CD14-positive monocyte (primary cell): ENCODE measurements at regions not wholly inside any gene's neighbourhood (a gene's known extent, or its start where the extent isn't known, plus 50 kb on each side); places are given as distances from the start of the nearest gene placed in this dataset.

ENCODE experiments used
- DNase-seq, 3 donors: peaks; one replicate each; pipeline ENCODE4 v3.0.0-alpha.2; 2011 to 2022
- H2AFZ ChIP-seq: 2 replicates; pipeline ENCODE4 v1.6.0; 2012; ENCODE audit warnings: mild to moderate bottlenecking, low read depth, low read length, inconsistent platforms; ENCODE audit not compliant: insufficient read depth, poor library complexity, severe bottlenecking
- H3K27ac ChIP-seq, 2 donors: 1 replicate in 1 of 2; 2 replicates in 1 of 2; pipeline ENCODE4 v1.5.1; 2012 to 2013; ENCODE audit warnings: low read length in 2 of 2, control low read depth in 1 of 2, inconsistent platforms in 1 of 2, low read depth in 1 of 2, mild to moderate bottlenecking in 1 of 2
- H3K27me3 ChIP-seq, 2 donors: one replicate each; pipeline versions ENCODE4 v1.6.0 to v1.6.1; 2011 to 2013; ENCODE audit warnings: low read length in 2 of 2; ENCODE audit not compliant: control insufficient read depth in 2 of 2, insufficient read depth in 2 of 2
- H3K36me3 ChIP-seq, 2 donors: replicated peaks in 1 of 2; 1 replicate in 1 of 2; 2 replicates in 1 of 2; pipeline versions ENCODE4 v1.5.1 to v1.6.1; 2012 to 2013; ENCODE audit warnings: low read length in 2 of 2, control low read depth in 1 of 2, inconsistent platforms in 1 of 2, mild to moderate bottlenecking in 1 of 2; ENCODE audit not compliant: insufficient read depth in 2 of 2, control insufficient read depth in 1 of 2
- H3K4me1 ChIP-seq, 2 donors: 1 replicate in 1 of 2; 2 replicates in 1 of 2; pipeline versions ENCODE4 v1.5.1 to v1.6.1; 2012 to 2013; ENCODE audit warnings: low read length in 2 of 2, control low read depth in 1 of 2, inconsistent platforms in 1 of 2, mild to moderate bottlenecking in 1 of 2, moderate library complexity in 1 of 2; ENCODE audit not compliant: insufficient read depth in 2 of 2, control insufficient read depth in 1 of 2
- H3K4me2 ChIP-seq: replicated peaks from 2 replicates; pipeline ENCODE3; 2012; ENCODE audit warnings: low read length, moderate library complexity, mild to moderate bottlenecking; ENCODE audit not compliant: poor library complexity, severe bottlenecking; ENCODE audit errors: extremely low read depth
- H3K4me3 ChIP-seq, 3 experiments: fragments of 200-600 bp in 1 of 3; sonication (generic) in 1 of 3; replicated peaks in 1 of 3; 1 replicate in 2 of 3; 2 replicates in 1 of 3; pipeline ENCODE4 v1.5.1; 2011 to 2013; ENCODE audit warnings: low read length in 3 of 3, mild to moderate bottlenecking in 3 of 3, control low read depth in 2 of 3, low read depth in 2 of 3, inconsistent platforms in 1 of 3, moderate library complexity in 1 of 3
- H3K79me2 ChIP-seq: 2 replicates; pipeline ENCODE4 v1.6.0; 2012; ENCODE audit warnings: mild to moderate bottlenecking, control low read depth, inconsistent platforms, low read length, moderate library complexity; ENCODE audit not compliant: insufficient read depth
- H3K9ac ChIP-seq: 2 replicates; pipeline ENCODE4 v1.6.0; 2017; ENCODE audit warnings: low read length, mild to moderate bottlenecking; ENCODE audit not compliant: insufficient read depth, poor library complexity, severe bottlenecking
- H3K9me3 ChIP-seq, 2 donors: replicated peaks in 1 of 2; 1 replicate in 1 of 2; 2 replicates in 1 of 2; pipeline versions ENCODE4 v1.5.1 to v1.6.1; 2012 to 2013; ENCODE audit warnings: low read length in 2 of 2, control low read depth in 1 of 2; ENCODE audit not compliant: control insufficient read depth in 1 of 2, insufficient read depth in 1 of 2
- H4K20me1 ChIP-seq: 2 replicates; pipeline ENCODE4 v1.6.0; 2012; ENCODE audit warnings: mild to moderate bottlenecking, low read length, control low read depth, moderate library complexity; ENCODE audit not compliant: insufficient read depth
- H3K27ac Mint-ChIP-seq, 7 donors: one replicate each; pipeline ENCODE4 v1.8.0; 2020; ENCODE audit warnings: mild to moderate bottlenecking in 7 of 7, mixed read lengths in 7 of 7, moderate library complexity in 6 of 7, inconsistent platforms in 2 of 7
- H3K27me3 Mint-ChIP-seq, 3 donors: one replicate each; pipeline ENCODE4 v1.8.0; 2021 to 2022; ENCODE audit warnings: low read depth in 3 of 3, mild to moderate bottlenecking in 3 of 3, mixed read lengths in 3 of 3, moderate library complexity in 3 of 3, inconsistent platforms in 1 of 3
- H3K36me3 Mint-ChIP-seq, 2 donors: one replicate each; pipeline ENCODE4 v1.8.0; 2020; ENCODE audit warnings: mixed read lengths in 2 of 2, inconsistent platforms in 1 of 2, mild to moderate bottlenecking in 1 of 2
- H3K4me1 Mint-ChIP-seq: one replicate; pipeline ENCODE4 v1.8.0; 2020; ENCODE audit warnings: mild to moderate bottlenecking, mixed read lengths
- H3K4me3 Mint-ChIP-seq, 2 donors: one replicate each; pipeline ENCODE4 v1.8.0; 2020; ENCODE audit warnings: mild to moderate bottlenecking in 2 of 2, mixed read lengths in 2 of 2, moderate library complexity in 1 of 2
- H3K9me3 Mint-ChIP-seq, 7 donors: one replicate each; pipeline ENCODE4 v1.8.0; 2020 to 2022; ENCODE audit warnings: mixed read lengths in 7 of 7, mild to moderate bottlenecking in 6 of 7, moderate library complexity in 6 of 7, inconsistent platforms in 2 of 7
- CTCF ChIP-seq: fragments of 200-600 bp; IDR thresholded peaks from one replicate; pipeline ENCODE4 v1.8.0; 2022; ENCODE audit warnings: antibody characterized with exemption, mild to moderate bottlenecking
- WGBS: methylation state at CpG from one replicate; pipeline ENCODE4 v1.1.5; 2013; ENCODE audit warnings: missing lambda C conversion rate; ENCODE audit not compliant: insufficient coverage; 5-methylcytosine and 5-hydroxymethylcytosine counted together
- intact Hi-C, 2 donors: fragments of 100-400 bp; cut with micrococcal nuclease; formaldehyde crosslinking; loops; one replicate each; pipeline versions ENCODE4 v1.15.0 to v1.15.1; 2023

DNA sequence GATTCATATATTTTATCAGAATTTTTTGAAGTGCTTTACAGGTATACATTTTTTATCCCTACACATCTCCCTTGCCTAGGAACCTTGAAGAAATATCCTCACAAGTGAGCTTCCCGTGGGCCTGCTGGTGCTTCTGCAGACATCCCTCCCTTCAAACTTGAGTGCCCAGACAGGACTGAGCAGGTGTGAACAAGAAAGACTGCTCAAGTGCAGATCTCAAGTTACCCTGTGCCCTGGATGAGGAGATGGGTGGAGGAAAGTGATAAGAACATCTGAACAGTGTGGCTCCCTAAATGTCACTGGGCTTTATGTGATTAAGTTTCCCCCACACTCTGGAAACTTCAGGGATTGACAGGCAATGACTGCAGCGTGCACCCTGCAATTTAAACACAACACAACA is 209.8 kb downstream of the TLE1 start:
- no peak overlapping the region for H3K4me3 Mint-ChIP-seq
- no peak for TF ChIP-seq CTCF
- peaks cover 0 to 2% (median 0%) of the 10 kb centered on the region in 3 donors for H3K27me3 Mint-ChIP-seq
- Histone ChIP-seq H2AFZ (no peak overlapping the region), H4K20me1 (no peaks in the 10 kb centered on the region), H3K4me1 (no peaks in the 10 kb centered on the region), H3K9ac (no peak overlapping the region), H3K36me3 (no peaks in the 10 kb centered on the region), H3K79me2 (no peaks in the 10 kb centered on the region), H3K9me3 (no peaks in the 10 kb centered on the region), H3K27ac (no peak overlapping the region), H3K4me2 (no peak overlapping the region), H3K27me3 (no peaks in the 10 kb centered on the region), H3K4me3 (no peak overlapping the region)
- WGBS: 71% methylated on average over 2 of the region's 2 CpGs
- no peaks in the 10 kb centered on the region for H3K36me3 Mint-ChIP-seq
- H3K27ac Mint-ChIP-seq: no peak overlapping the region
- H3K4me1 Mint-ChIP-seq: no peaks in the 10 kb centered on the region
- H3K9me3 Mint-ChIP-seq: peaks cover 2 to 16% (median 9%) of the 10 kb centered on the region in 7 donors
- intact Hi-C loops: no loop called here
- DNase-seq: no peak

DNA sequence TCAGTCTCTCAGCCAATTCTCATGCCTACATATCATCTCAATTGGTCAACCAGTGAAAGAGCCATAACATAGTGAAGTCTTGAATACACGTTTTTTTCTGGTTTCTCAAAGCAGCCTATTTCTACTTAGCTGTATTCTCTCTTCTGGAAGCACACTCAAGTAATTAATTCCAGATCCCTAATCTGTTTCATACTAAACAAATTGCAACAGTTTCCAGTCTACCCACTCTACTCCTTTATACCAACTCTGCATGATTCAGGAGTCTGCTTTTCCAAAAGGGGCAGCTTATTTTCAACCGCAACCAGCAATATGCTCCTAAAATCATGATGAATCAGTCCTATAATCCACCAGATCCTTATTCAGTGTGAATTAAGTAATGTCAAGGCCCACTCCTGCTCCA is 211.7 kb downstream of the TLE1 start:
- H3K4me3 Mint-ChIP-seq: no peak overlapping the region
- H3K9me3 Mint-ChIP-seq: peaks cover 2 to 11% (median 8%) of the 10 kb centered on the region in 7 donors
- H2AFZ ChIP-seq: no peak overlapping the region
- no peaks in the 10 kb centered on the region for H4K20me1 ChIP-seq
- H3K4me1 Mint-ChIP-seq: no peaks in the 10 kb centered on the region
- peaks cover 0 to 4% (median 0%) of the 10 kb centered on the region in 3 donors for H3K27me3 Mint-ChIP-seq
- intact Hi-C loops: no loop called here
- H3K27ac ChIP-seq: no peak overlapping the region
- no peaks in the 10 kb centered on the region for H3K79me2 ChIP-seq
- H3K9me3 ChIP-seq: peaks cover 0 to 2% of the 10 kb centered on the region in 2 donors
- H3K9ac ChIP-seq: no peak overlapping the region
- no peaks in the 10 kb centered on the region for H3K36me3 ChIP-seq
- no peaks in the 10 kb centered on the region for H3K4me1 ChIP-seq
- no peaks in the 10 kb centered on the region for H3K27me3 ChIP-seq
- DNase-seq: no peak
- H3K4me3 ChIP-seq: no peak overlapping the region
- TF ChIP-seq CTCF: no peak
- H3K27ac Mint-ChIP-seq: no peak overlapping the region
- no peaks in the 10 kb centered on the region for H3K36me3 Mint-ChIP-seq
- WGBS: 43% methylated on average over 1 of the region's 2 CpGs
- no peak overlapping the region for H3K4me2 ChIP-seq
